Mammary epithelial cell (primary cell): ENCODE measurements at regions not wholly inside any gene's neighbourhood (a gene's known extent, or its start where the extent isn't known, plus 50 kb on each side); places are given as distances from the start of the nearest gene placed in this dataset.

Experiments
- CTCF ChIP-seq, 2 donors: IDR thresholded peaks in 1 of 2; conservative IDR thresholded peaks in 1 of 2; 2 replicates each; pipeline ENCODE4 v1.5.1; 2011 to 2012; ENCODE audit warnings: inconsistent platforms in 2 of 2, low read length in 2 of 2, mild to moderate bottlenecking in 2 of 2, control low read depth in 1 of 2, low read depth in 1 of 2; ENCODE audit not compliant: insufficient read depth in 1 of 2; ENCODE audit errors: extremely low read depth in 1 of 2
- EZH2 ChIP-seq: IDR thresholded peaks from 2 replicates; pipeline ENCODE4 v1.6.1; 2012; ENCODE audit warnings: low read length, inconsistent platforms, borderline replicate concordance

GRCh38 chr22:26907366-26907765, 250.0 kb downstream of the MIAT start:
- TF ChIP-seq CTCF (conservative IDR thresholded peaks at IDR 0.05 in 1 of 2, IDR thresholded peaks at IDR 0.05 in 1 of 2; ENCODE audit: extremely low read depth in 1 of 2, insufficient read depth in 1 of 2, low read depth in 1 of 2, low read length in 2 of 2) (no peak), EZH2 (no peak)
